OCI-LY3 (cell line): ENCODE measurements at regions not wholly inside any gene's neighbourhood (a gene's known extent, or its start where the extent isn't known, plus 50 kb on each side); places are given as distances from the start of the nearest gene placed in this dataset.

Source experiments
- CTCF ChIP-seq: fragments of 200-600, 300-600 bp; sonication (generic); IDR thresholded peaks from 2 replicates; pipeline ENCODE4 v1.5.1; 2014; ENCODE audit warnings: antibody characterized with exemption, low read length, low read depth
- EZH2phosphoT487 ChIP-seq: fragments of 200-600 bp; shearing (Covaris generic); IDR thresholded peaks from 2 replicates; pipeline ENCODE4 v1.6.1; 2018; ENCODE audit warnings: antibody characterized with exemption, mixed run types, low read depth

DNA sequence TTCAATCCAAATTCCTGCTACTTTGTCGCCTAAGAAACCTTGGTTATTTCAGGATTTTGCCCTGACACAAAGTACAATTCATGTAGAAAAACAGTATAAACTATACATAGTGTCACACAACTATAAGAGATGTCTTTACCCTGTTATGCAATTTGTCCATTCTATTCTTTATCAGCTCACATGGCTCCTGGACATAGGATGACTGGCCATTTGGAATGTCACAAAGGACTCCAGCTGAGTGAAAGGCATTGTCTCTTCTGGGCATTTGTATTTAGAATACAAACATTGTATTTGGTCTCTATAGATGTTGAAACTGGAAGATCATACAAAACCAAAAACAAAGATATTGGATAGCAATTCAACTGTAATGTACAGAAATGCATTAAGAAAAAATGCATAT is 944.6 kb upstream of the LRRTM1 start:
- TF ChIP-seq CTCF = no peak
- TF ChIP-seq EZH2phosphoT487 = no peak
